Urothelium cell line (cell line): ENCODE measurements at regions not wholly inside any gene's neighbourhood (a gene's known extent, or its start where the extent isn't known, plus 50 kb on each side); places are given as distances from the start of the nearest gene placed in this dataset.
"Not testable (repeated sequence)": the region's sequence is repeated elsewhere in the genome, so short reads cannot be mapped to it uniquely, and the experiment has no call there.

Source experiments
- DNase-seq: peaks from one replicate; pipeline ENCODE4 v3.0.0; 2011; ENCODE audit warnings: low spot score, mixed read lengths
- FAIRE-seq: peaks from 2 replicates; lab custom pipeline; 2011; peaks lifted over from hg19 to GRCh38; lab: Jason Lieb, UNC

DNA sequence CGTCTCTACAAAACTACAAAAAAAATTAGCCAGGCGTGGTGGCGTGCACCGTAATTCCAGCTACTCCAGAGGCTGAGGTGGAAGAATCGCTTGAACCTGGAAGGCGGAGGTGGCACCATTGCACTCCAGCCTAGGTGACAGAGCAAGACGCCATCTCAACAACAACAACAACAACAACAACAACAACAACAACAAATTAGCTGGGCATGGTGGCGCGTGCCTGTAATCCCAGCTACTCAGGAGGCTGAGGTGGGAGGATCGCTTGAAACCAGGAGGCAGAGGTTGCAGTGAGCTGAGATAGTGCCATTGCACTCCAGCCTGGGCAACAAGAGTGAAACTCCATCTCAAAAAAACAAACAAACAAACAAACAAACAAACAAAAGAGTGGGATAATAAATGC is 219.9 kb upstream of the SGK1 start:
- not testable (repeated sequence) for FAIRE-seq, DNase-seq

DNA sequence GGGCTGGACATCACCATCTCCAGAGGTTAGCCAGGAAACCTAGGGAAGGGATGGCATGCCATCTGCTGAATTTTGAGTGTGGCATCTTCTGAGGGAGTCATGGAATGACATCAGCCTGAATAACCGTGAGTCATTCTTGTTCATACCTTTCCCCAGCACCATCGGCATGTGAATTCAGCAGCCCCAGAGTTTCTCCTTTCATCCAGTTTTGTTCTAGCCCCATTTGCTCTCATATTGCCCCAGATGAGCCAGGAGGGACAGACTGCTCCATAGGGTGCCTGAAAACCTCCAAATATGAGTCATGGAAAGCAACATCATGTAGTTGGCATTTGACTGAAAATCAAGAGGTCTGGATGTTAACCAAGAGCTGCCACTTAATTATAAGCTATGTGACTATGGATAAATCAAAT is 219.2 kb upstream of the SGK1 start:
- no peak for FAIRE-seq

DNA sequence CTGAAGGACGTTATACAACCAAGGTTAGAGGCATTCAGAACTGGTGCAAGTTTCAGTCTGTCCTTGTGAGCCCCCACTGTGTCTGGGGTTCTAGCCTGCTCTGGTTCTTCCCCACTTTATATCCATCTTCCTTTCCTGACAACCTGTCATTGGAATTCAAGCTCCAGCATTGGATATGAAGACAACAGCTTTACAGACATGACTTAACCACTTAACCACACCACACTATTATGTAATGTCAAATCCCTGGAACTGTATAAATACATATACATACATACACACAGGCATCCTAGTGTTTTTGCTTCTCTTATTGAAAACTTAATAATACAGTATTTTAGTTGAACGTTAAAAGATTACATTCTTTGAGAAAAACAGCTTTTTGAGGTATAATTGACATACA is 217.9 kb upstream of the SGK1 start:
- DNase-seq (no peak), FAIRE-seq (no peak)

More for the DNA sequence above, 219.2 kb upstream of the SGK1 start:
- DNase-seq = peak; percentile 88

DNA sequence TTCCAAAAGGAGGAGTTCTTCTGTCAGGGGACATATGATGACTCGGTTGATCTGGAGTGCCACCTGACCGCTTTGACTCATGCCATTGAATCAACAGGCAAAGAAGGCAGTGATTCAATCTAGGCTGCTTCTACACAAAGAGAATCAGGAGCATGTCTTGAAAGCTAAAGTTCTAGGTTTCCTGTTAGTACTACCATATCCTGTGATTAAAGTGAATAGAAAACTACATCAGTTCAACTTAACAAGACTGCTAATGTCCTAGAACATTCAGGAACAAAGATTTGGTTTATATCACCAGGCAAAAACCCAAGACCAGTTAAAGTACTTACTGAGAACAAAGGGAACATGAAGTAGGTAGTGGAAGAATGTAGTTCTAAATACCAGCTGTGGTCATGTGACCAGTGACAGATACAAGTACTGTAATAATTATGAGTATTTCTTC is 216.8 kb upstream of the SGK1 start:
- DNase-seq (no peak), FAIRE-seq (no peak)

DNA sequence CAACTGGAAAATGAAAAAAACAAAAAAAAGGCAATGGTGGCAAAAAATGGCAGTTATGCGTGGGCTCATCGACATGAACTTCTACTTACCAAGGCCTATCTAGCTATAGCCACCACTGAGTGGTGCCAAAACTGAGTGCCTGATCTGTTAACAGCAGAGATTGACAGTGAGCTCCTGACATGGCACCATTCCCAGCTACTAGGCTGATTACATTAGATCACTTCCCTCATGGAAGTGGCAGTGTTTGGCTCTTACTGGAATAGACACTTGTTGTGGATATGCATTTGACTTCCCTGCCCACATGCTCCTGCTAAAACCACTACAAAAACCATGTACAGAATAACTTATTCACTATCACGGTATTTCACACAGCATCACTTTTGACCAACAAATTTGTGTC is 216.1 kb upstream of the SGK1 start:
- FAIRE-seq (peak; percentile 32), DNase-seq (no peak)

DNA sequence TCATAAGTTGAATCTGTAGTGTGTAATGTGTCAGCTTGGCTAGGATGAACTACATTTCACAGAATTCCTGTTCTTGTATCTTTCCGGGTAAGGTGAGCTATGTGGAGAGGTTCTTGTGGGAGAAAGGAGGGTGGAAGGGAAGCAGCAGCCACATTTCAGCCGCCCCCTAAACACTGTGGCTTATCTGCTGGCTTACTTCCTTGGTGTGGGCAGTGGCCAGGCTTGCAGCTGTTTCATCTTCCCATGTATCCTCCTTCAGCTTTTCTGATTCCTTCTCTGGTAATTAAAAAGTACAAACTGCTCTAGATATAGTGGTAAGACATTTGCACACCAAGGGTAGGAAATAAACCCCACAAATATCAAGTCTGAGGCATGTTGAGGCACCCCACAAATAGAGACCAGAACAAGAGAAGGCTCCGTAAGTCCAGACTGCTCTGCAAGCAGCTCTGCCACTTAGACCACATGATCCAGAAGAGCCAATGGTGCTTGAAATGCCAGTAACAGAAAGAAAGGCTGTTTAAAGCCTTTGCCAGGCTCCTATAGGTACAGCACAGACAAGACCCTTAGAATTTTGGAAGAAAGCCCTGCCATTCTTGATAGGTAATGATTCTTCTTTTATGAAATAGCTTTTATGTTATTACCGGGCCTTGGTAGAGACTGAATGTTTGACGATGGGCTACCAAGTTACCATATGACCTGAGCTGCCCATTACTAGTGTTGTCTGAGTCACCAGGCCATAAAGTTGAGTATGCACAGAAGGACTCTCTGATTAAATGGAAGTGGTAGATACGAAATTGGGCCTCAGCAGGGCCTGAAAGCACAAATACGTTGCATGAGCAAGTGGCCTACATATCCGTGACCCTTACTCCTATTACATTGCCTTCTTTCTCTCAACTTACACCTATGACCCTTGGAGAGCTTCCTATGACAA is 215.0 kb upstream of the SGK1 start:
- DNase-seq = no peak
- FAIRE-seq = no peak

DNA sequence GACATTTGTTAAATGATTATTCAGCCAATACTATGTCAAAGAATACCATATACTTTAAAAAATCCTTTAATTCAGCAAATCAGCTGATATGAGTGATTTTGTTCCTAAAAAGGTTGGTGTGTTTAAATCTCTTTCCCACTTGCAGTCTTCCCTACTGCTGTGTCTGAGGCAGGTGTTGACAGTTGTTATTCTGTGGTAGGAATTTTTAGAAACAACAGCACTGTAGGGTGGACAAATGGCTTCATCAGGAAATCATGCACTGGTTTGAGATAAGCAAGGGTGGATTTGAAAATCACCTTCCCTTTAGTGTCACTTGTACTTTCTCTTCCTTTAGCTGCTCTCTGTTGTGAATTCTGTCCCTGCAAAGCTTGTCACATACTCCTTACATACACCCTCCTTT is 213.7 kb upstream of the SGK1 start:
- DNase-seq (no peak), FAIRE-seq (no peak)

DNA sequence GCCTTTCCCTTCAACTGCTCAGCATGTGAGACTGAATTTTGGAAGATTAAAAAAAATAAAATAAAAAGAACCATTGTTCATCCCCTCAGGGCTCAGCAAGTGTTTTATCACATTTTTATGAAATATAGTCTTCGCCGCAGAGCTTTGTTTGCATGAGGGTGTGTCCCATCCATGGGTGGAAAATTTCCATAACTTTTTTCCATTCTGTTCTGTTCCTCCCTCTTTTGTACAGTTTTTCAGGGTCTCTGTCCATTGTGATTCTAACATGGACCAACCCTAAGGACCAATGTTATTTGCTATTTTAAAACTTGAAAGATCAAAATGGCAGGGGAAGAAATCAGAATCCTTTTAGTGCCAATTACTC is 213.3 kb upstream of the SGK1 start:
- DNase-seq (no peak), FAIRE-seq (no peak)

DNA sequence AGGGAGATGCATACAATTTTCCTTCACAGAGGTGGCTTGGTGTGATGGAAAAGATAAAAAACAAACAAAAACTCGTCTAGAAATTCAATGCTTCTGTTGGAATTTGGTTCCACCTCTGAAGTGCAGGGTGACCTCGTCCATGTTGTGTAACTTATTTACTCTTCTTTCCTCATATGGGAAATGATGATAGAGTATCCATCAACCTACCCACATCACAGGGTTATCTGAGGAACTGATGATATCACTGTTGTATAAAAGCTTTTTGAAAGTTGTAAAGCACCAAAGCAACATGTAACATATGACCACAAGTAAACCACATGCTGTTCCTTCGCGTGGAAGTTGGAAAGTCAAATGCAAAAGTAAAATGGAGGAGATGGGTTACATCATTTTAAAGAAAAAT is 212.0 kb upstream of the SGK1 start:
- FAIRE-seq = no peak
- no peak for DNase-seq

DNA sequence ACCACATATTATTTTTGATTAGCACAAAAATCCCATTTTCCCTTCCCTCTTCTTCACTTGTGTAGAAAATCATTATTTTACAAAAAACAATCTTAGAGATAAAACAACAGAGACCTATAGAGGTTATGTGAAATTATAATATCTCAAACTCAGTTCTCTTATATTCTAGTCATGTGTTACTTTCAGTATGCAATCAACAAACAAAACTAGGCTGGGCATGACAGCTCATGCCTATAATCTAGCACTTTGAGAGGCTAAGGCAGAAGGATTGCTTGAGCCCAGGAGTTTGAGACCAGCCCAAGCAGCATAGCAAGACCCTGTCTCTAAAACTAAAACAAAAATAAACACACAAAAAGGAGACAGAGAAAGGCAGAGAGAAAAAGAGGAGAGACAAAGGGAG is 211.4 kb upstream of the SGK1 start:
- no peak for DNase-seq
- no peak for FAIRE-seq

DNA sequence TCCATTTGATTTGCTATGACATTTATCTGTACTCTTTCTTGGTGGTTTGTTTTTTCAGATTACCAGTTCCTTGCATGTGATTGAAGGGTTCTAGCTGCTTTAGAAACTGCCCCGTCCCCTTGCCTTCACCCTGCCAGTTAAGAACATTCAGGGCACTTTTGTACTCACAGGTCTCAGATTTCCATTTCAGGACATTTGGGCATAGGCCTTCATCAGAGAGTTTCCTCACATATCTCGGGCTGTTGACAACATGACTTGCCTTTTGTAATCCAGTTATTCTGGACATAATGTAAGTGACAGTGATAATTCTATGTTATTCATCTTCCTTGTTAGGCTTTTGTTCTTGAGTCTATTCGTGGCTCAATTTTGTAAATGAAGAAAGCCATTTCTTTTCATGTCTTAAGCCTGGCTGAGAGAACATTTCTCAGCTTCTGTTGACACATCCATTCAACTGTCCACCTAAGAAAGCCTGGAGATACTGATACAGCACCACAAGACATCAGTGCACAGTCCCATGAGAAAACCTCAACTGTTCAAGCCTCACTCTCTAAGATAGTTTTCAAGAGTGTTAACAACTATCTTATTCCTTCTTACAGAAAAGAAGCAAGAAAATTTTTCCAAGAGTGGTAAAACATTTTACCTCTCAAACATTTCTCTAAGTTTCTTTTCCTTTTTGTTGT is 209.3 kb upstream of the SGK1 start:
- FAIRE-seq (no peak), DNase-seq (no peak)

DNA sequence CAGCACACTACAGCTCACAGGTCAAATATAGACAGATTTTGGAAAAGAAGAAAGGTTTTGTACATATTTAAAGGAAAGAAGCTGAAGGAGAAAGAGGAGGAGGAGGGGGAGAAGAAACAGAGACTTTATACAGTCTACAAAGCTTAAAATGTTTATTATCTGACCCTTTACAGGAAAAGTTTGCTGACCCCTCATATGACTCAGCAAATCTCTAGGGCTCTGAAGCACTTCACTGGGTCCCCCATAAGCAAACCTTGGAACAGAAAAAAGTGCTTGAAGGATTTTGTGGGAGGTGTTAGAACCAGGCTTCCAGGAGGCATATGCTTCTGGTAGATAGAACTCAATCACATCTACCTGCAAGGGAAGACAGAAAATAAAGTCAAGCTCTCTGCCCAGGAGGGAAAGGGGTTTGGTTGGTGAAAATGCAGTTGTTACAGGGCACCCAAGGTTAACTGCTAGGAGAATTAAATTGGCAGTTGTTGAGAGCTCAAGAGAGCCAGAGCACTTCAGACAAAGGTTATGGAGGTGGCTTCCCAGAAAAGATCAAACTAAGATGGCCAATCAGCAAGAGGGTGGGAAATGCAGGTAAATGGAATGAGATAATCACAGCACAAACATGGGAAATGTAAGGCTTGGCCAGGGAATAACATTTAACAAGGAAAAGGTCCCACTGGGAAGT is 207.4 kb upstream of the SGK1 start:
- FAIRE-seq = no peak

DNA sequence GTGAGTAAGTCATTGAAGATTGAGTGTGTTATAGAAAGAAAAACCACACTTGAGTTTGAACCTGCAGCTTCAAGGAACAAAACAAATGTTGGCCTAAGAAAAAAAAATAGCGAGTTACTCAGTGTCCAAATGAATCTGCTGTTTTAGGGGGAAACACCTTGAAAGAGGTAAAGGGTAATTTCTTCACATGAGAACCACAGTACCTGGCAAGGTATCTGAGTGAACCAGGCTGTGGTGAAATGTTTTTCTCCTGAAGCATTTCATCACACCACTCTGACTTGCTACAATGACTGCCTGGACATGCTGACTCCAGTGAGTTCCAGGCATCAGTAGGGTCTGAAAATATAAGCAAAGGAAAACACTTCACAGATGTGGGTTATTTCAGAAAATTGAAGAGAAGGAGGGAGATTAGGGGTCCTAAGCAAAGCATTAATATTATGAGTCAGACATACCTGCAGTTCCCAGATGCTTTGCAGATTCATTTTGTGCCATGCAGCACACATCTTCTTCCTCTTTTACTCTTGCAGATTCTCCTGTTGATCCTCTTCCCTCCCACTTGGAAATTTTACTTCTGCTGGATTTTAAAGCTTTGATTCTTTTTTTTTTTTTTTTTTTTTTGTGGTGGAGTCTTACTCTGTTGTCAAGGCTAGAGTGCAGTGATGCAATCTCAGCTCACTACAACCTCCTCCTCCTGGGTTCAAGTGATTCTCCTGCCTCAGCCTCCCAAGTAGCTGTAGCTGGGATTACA is 206.2 kb upstream of the SGK1 start:
- FAIRE-seq (no peak), DNase-seq (no peak)

More for the DNA sequence above, 207.4 kb upstream of the SGK1 start:
- no peak for DNase-seq

DNA sequence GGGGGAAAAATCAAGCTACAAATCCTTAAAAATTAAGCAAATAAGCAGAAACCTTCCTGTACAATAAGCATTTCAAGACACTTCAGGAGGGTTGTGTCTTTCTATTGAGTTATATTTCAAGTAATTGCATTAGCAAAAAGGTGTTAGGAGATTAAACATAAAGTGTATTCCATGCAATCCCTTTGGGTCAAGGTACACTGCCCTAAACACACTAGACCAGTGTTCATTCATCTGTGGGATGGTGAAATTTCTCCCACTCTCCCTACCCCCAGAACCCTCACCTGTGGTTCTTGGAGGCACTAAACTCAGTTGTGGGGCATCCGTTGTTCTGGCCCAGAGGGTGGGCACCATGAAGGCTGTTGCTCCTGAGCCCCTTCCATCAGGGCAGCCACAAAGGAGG is 205.1 kb upstream of the SGK1 start:
- FAIRE-seq = no peak
- no peak for DNase-seq

DNA sequence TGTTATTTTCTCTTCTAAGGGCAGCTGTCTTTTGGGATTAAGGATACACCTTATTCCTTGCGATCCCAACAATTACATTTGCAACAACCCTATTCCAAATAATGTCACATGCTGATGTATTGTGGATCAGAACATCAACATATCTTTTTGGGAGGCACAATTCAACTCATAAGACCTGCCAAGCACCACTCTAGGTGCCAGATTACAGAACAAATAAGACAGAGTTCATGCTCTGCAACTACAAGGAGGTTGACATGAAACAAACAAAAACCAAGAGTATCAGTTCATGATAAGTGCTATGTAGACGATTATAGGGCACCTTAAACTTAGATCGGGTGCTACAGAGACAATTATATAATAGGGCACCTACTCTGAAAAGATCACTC is 203.2 kb upstream of the SGK1 start:
- no peak for FAIRE-seq
- no peak for DNase-seq

DNA sequence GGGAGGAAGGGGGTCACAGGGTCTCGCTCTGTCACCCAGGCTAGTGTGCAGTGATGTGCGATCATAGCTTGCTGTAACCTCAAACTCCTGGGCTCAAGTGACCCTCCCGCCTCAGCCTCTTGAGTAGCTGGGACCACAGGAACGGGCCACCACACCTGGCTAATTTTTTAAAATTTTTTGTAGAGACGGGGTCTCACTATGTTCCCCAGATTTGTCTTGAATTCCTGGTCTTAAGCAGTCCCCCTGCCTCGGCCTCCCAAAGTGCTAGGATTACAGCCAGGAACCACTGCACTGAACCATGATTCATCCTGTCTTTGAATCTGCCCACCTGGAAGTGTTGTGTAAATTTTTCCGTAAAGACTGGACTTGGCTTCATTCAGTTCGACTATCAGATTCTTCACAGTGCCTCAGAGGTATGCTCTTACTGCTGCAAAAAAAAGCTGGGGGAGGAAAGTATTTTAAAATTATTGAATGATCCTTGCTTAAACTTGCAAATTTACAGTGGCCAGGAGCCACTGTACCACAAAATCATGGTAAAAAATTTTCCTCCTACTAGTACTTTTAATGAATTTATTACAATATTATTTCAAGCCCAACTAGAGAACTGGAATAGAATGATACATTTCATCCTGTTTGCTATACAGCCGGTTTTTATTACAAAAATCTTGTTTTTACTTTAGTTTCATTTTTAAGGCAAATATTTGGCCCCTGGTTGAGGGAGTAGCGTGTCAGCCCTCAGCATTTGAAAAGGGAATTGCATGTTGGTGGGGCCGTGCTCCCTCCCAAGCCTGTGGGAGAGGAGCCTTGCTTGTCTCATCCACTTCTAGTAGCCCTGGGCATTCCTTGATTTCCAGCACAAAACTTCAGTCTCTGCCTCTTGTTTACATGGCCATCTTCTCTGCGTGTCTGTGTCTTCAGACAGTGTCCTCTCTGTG is 202.5 kb upstream of the SGK1 start:
- DNase-seq = peak; percentile 29
- no peak for FAIRE-seq

DNA sequence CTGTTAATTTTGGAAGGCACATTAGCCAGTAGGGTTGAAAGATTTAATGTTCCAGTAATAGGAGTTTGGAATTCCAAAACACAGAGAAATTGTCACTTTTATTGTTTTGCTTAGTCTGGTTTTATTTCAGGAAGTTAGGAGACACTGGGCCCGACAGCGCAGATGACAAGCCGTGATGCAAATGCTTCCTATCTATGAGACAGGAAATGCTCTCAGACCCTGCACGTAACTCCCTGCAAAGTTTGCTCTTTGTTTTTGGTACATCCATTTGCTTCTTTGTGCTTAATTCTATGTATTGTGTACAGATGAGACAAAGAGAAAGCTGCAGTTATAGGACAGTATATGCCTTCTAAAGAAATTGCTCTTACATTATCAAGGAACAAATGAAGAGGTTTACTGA is 201.6 kb upstream of the SGK1 start:
- DNase-seq = no peak

DNA sequence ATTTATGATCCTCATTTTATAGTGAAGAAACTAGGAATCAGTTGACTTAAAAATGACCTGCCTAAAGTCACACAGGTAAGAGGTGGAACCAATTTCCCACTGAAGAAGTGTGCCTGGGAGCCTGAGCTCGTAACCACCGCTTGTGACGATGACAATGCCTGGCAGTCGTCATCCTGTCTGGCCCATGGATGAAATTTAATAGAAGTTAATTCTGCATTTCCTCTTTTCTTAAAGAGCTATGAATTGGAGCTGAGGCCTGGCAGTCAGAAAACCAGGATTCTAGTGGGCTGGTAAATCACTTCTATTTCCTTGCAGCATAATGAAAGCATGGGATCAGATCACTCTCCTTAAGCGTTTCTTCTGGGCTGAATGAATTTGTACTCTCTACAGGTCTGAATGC is 200.0 kb upstream of the SGK1 start:
- no peak for DNase-seq
- FAIRE-seq = no peak

More for the DNA sequence above, 201.6 kb upstream of the SGK1 start:
- FAIRE-seq = no peak

DNA sequence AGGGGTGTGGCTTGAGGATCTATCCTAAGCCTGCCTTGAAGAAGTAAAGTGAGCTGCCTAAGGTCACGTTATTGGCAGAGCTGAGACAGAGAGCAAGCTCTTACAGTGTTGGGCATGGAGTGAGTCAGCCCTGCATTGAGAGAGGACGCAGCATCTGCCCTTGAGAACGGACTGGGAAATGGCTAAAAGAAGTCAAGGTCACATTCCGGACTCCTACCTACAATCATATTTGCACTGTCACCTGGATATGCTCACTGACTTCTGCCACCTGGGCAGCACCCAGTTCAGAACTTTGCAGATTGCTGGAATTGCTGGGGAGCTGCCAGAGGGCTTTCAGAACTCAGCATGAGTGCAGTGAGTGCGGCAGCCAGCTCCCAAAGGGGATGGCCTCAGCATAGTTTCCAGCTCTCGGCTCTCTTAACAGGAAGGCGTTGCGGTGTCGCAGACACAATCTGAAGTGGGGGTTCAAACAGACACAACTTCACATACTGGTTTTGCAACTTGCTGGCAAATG is 199.3 kb upstream of the SGK1 start:
- DNase-seq = peak; percentile 71
- FAIRE-seq = no peak

DNA sequence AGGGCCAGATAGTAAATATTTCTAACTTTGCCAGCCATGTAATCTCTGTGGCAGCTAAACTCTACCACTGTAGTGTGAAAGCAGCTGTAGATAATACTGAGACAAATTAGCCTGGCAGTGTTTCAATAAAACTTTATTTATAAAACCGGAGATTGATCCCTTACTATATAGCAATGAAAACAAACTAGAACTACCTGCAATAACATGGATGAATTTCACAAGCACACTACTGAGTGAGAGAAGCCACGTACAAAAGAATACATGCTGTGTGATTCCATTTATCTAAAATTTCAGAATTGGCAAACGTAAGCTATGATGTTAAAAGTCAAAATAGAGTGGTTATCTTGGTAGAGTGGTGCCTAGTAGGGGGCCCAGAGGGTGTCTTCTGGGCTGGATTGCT is 198.7 kb upstream of the SGK1 start:
- no peak for FAIRE-seq
- no peak for DNase-seq
